ENCODE measurements at regions not wholly inside any gene's neighbourhood (a gene's known extent, or its start where the extent isn't known, plus 50 kb on each side); places are given as distances from the start of the nearest gene placed in this dataset.

- Histone ChIP-seq H3K36me3 (ENCODE audit: insufficient read depth in 1 of 2, low read depth in 1 of 2) (no peaks in the 10 kb centered on the region), H3K27me3 (ENCODE audit: insufficient read depth in 3 of 3, low read length in 2 of 3) (no peaks in the 10 kb centered on the region), H3K4me1 (peaks cover 14% of the 10 kb centered on the region), H3K9me3 (no peaks in the 10 kb centered on the region), H3K4me3 (no peak overlapping the region), H3K27ac (no peak overlapping the region)
- ATAC-seq = peak in 1 of 4 donors; percentile 46
- TF ChIP-seq, protein P1, sequence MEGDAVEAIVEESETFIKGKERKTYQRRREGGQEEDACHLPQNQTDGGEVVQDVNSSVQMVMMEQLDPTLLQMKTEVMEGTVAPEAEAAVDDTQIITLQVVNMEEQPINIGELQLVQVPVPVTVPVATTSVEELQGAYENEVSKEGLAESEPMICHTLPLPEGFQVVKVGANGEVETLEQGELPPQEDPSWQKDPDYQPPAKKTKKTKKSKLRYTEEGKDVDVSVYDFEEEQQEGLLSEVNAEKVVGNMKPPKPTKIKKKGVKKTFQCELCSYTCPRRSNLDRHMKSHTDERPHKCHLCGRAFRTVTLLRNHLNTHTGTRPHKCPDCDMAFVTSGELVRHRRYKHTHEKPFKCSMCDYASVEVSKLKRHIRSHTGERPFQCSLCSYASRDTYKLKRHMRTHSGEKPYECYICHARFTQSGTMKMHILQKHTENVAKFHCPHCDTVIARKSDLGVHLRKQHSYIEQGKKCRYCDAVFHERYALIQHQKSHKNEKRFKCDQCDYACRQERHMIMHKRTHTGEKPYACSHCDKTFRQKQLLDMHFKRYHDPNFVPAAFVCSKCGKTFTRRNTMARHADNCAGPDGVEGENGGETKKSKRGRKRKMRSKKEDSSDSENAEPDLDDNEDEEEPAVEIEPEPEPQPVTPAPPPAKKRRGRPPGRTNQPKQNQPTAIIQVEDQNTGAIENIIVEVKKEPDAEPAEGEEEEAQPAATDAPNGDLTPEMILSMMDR (IDR thresholded peaks at IDR 0.05) = no peak
- WGBS, 3 donors = 22 to 34% (median 24%) methylated on average over 3 of the region's 3 CpGs
- intact Hi-C loops (cut with DNase I) = no loop called here
- no peak for DNase-seq
Measured at GRCh38 chr1:162930976-162931560, 70.1 kb upstream of the CCDC190 start.

- TF ChIP-seq, protein P1 (IDR thresholded peaks at IDR 0.05) = no peak
- H3K9me3 ChIP-seq = no peaks in the 10 kb centered on the region
- H3K27ac ChIP-seq = no peak overlapping the region
- no peaks in the 10 kb centered on the region for H3K27me3 ChIP-seq (ENCODE audit: insufficient read depth in 3 of 3, low read length in 2 of 3)
- no peaks in the 10 kb centered on the region for H3K36me3 ChIP-seq (ENCODE audit: insufficient read depth in 1 of 2, low read depth in 1 of 2)
- DNase-seq (no peak), ATAC-seq (no peak)
- peaks cover 14% of the 10 kb centered on the region for H3K4me1 ChIP-seq
- intact Hi-C loops (cut with DNase I) = no loop called here
- H3K4me3 ChIP-seq = no peak overlapping the region
Measured at GRCh38 chr1:162930532-162930931, 69.6 kb upstream of the CCDC190 start.

- peaks cover 14% of the 10 kb centered on the region for H3K4me1 ChIP-seq
- TF ChIP-seq, protein P1 (IDR thresholded peaks at IDR 0.05) = no peak
- DNase-seq = no peak
- no peak overlapping the region for H3K4me3 ChIP-seq
- H3K27ac ChIP-seq = no peak overlapping the region
- H3K9me3 ChIP-seq = no peaks in the 10 kb centered on the region
- WGBS, 3 donors = 78 to 85% (median 84%) methylated on average over 3 of the region's 3 CpGs
- ATAC-seq = no peak
- H3K27me3 ChIP-seq (ENCODE audit: insufficient read depth in 3 of 3, low read length in 2 of 3) = no peaks in the 10 kb centered on the region
- intact Hi-C loops (cut with DNase I) = no loop called here
- no peaks in the 10 kb centered on the region for H3K36me3 ChIP-seq (ENCODE audit: insufficient read depth in 1 of 2, low read depth in 1 of 2)
Measured at GRCh38 chr1:162929177-162929576, 68.2 kb upstream of the CCDC190 start.

DNA sequence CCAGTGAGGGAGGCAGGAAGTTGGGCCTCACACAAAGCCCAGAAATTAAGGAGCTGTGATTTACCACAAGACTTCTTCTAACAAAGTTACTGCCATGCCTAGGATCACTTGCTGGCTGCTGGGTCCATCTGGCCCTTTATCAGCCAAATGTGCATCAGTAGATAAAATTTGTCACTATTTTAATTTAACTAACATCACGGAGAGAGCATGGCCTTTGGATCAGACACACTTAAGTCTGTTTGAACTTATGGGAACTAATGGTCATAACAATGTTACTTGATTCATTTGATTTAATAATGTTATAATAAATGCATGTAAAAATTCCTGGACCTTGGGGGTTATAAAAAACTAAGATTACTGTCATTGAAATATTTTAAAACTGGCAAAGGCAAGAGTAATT is 67.2 kb upstream of the CCDC190 start:
- intact Hi-C loops (cut with DNase I) = no loop called here
- no peaks in the 10 kb centered on the region for H3K27me3 ChIP-seq (ENCODE audit: insufficient read depth in 3 of 3, low read length in 2 of 3)
- TF ChIP-seq, protein P1 (IDR thresholded peaks at IDR 0.05) = no peak
- no peak overlapping the region for H3K4me3 ChIP-seq
- 42 to 77% (median 51%) methylated on average over 1 of the region's 1 CpG for WGBS, 3 donors
- no peak overlapping the region for H3K27ac ChIP-seq
- peaks cover 14% of the 10 kb centered on the region for H3K4me1 ChIP-seq
- H3K36me3 ChIP-seq (ENCODE audit: insufficient read depth in 1 of 2, low read depth in 1 of 2) = no peaks in the 10 kb centered on the region
- ATAC-seq (no peak), DNase-seq (no peak)
- no peaks in the 10 kb centered on the region for H3K9me3 ChIP-seq

GRCh38 chr1:162927421-162927820 is 66.4 kb upstream of the CCDC190 start:
- H3K4me3 ChIP-seq = no peak overlapping the region
- TF ChIP-seq, protein P1 (IDR thresholded peaks at IDR 0.05) = no peak
- no peaks in the 10 kb centered on the region for H3K27me3 ChIP-seq (ENCODE audit: insufficient read depth in 3 of 3, low read length in 2 of 3)
- WGBS, 3 donors = 83 to 92% (median 90%) methylated on average over 5 of the region's 5 CpGs
- H3K9me3 ChIP-seq = no peaks in the 10 kb centered on the region
- H3K4me1 ChIP-seq = peaks cover 14% of the 10 kb centered on the region
- no peak for ATAC-seq
- no peaks in the 10 kb centered on the region for H3K36me3 ChIP-seq (ENCODE audit: insufficient read depth in 1 of 2, low read depth in 1 of 2)
- intact Hi-C loops (cut with DNase I) = no loop called here
- no peak for DNase-seq
- no peak overlapping the region for H3K27ac ChIP-seq

Data from psoas muscle (tissue), 7 donors.